T-helper 2 cell treated with Interferon-gamma antibody and Interleukin-4, amounts not matched to agents 100 ng/mL and 5 ng/mL, for 36 hours (primary cell): ENCODE measurements at regions not wholly inside any gene's neighbourhood (a gene's known extent, or its start where the extent isn't known, plus 50 kb on each side); places are given as distances from the start of the nearest gene placed in this dataset.

Experiments
- intact Hi-C: fragments of 100-400 bp; cut with micrococcal nuclease; formaldehyde crosslinking; loops from one replicate; pipeline ENCODE4 v1.15.1; 2023

GRCh38 chr9:113701774-113702755 lies 174.0 kb upstream of the ZNF618 start:
- intact Hi-C loops, result no loop called here

- intact Hi-C loops, result no loop called here
Observed at GRCh38 chr9:113705306-113705927, 170.7 kb upstream of the ZNF618 start.

- intact Hi-C loops, result no loop called here
Observed at GRCh38 chr9:113705928-113706519, 170.1 kb upstream of the ZNF618 start.

GRCh38 chr9:113707953-113708695 lies 168.0 kb upstream of the ZNF618 start:
- intact Hi-C loops, result no loop called here

GRCh38 chr9:113708821-113709713 lies 167.0 kb upstream of the ZNF618 start:
- intact Hi-C loops, result no loop called here

GRCh38 chr9:113709721-113710120 lies 166.4 kb upstream of the ZNF618 start:
- intact Hi-C loops, result no loop called here

- intact Hi-C loops, result no loop called here
Observed at GRCh38 chr9:113711251-113711650, 164.9 kb upstream of the ZNF618 start.

GRCh38 chr9:113712053-113712452 lies 164.1 kb upstream of the ZNF618 start:
- intact Hi-C loops, result no loop called here

- intact Hi-C loops, result no loop called here
Observed at GRCh38 chr9:113715086-113715485, 161.0 kb upstream of the ZNF618 start.

- intact Hi-C loops, result no loop called here
Observed at GRCh38 chr9:113719919-113720318, 156.2 kb upstream of the ZNF618 start.

- intact Hi-C loops, result no loop called here
Observed at GRCh38 chr9:113720495-113720894, 155.6 kb upstream of the ZNF618 start.

- intact Hi-C loops, result no loop called here
Observed at GRCh38 chr9:113721856-113722255, 154.3 kb upstream of the ZNF618 start.

GRCh38 chr9:113724202-113724601 lies 151.9 kb upstream of the ZNF618 start:
- intact Hi-C loops, result no loop called here

GRCh38 chr9:113728989-113729388 lies 147.1 kb upstream of the ZNF618 start:
- intact Hi-C loops, result no loop called here

- intact Hi-C loops, result no loop called here
Observed at GRCh38 chr9:113734826-113735225, 141.3 kb upstream of the ZNF618 start.

- intact Hi-C loops, result no loop called here
Observed at GRCh38 chr9:113737517-113738271, 138.4 kb upstream of the ZNF618 start.

GRCh38 chr9:113738496-113738892 lies 137.6 kb upstream of the ZNF618 start:
- intact Hi-C loops, result no loop called here

GRCh38 chr9:113738893-113739604 lies 137.1 kb upstream of the ZNF618 start:
- intact Hi-C loops, result no loop called here
